GM18520 (cell line): ENCODE measurements at regions not wholly inside any gene's neighbourhood (a gene's known extent, or its start where the extent isn't known, plus 50 kb on each side); places are given as distances from the start of the nearest gene placed in this dataset.

Experiments
- ATAC-seq: cut with Tn5 transposase; IDR thresholded peaks from one replicate; pipeline ENCODE4 v1.9.1; 2021; ENCODE audit not compliant: unreplicated experiment

GRCh38 chr2:16115881-16116830 is 175.8 kb downstream of the MYCN start:
- no peak for ATAC-seq

GRCh38 chr2:16115291-16115690 is 174.9 kb downstream of the MYCN start:
- no peak for ATAC-seq

- ATAC-seq = no peak
Measured at GRCh38 chr2:16114836-16115235, 174.5 kb downstream of the MYCN start.

GRCh38 chr2:16114070-16114469 is 173.7 kb downstream of the MYCN start:
- ATAC-seq = no peak

- ATAC-seq = no peak
Measured at GRCh38 chr2:16113568-16113967, 173.2 kb downstream of the MYCN start.

- ATAC-seq = no peak
Measured at GRCh38 chr2:16112972-16113560, 172.7 kb downstream of the MYCN start.

GRCh38 chr2:16112251-16112971 is 172.1 kb downstream of the MYCN start:
- no peak for ATAC-seq

- ATAC-seq = no peak
Measured at GRCh38 chr2:16111838-16112210, 171.5 kb downstream of the MYCN start.

- no peak for ATAC-seq
Measured at GRCh38 chr2:16109821-16110310, 169.5 kb downstream of the MYCN start.

GRCh38 chr2:16109368-16109820 is 169.0 kb downstream of the MYCN start:
- no peak for ATAC-seq

GRCh38 chr2:16107246-16107645 is 166.9 kb downstream of the MYCN start:
- ATAC-seq = no peak

GRCh38 chr2:16106619-16107018 is 166.3 kb downstream of the MYCN start:
- no peak for ATAC-seq

- no peak for ATAC-seq
Measured at GRCh38 chr2:16105669-16106281, 165.4 kb downstream of the MYCN start.

GRCh38 chr2:16104949-16105668 is 164.8 kb downstream of the MYCN start:
- no peak for ATAC-seq

GRCh38 chr2:16104315-16104948 is 164.1 kb downstream of the MYCN start:
- ATAC-seq = no peak

GRCh38 chr2:16103614-16104314 is 163.4 kb downstream of the MYCN start:
- ATAC-seq = no peak

GRCh38 chr2:16102976-16103380 is 162.6 kb downstream of the MYCN start:
- ATAC-seq = no peak

- ATAC-seq = no peak
Measured at GRCh38 chr2:16102358-16102975, 162.1 kb downstream of the MYCN start.

GRCh38 chr2:16101196-16101595 is 160.8 kb downstream of the MYCN start:
- no peak for ATAC-seq
